ENCODE measurements at regions not wholly inside any gene's neighbourhood (a gene's known extent, or its start where the extent isn't known, plus 50 kb on each side); places are given as distances from the start of the nearest gene placed in this dataset.

DNA sequence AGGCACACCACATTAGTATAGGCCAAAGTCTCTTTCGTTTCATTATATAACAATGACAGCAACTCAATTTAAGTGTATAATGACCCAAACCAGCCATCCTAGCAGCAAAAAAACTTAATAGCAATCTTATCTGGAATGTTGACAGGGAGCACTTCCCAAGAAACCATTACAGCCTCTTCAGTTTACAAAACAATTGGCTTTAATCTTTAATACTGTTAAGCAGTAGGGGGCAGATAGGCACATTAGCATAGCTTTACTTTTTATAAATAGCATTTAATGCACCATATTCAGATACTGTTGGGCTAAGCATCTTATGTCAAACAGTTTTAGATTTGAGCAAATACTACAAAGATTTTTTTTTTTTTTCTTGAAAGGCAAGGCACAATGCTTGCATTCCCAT lies 193.3 kb upstream of the MAP3K7 start:
- no peak for DNase-seq
- Mint-ChIP-seq H3K4me3 (ENCODE audit: unreplicated experiment) (no peak overlapping the region), H3K27me3 (ENCODE audit: insufficient read depth, unreplicated experiment) (peaks cover 9% of the 10 kb centered on the region), H3K9me3 (ENCODE audit: unreplicated experiment) (no peaks in the 10 kb centered on the region), H3K36me3 (ENCODE audit: insufficient read depth, unreplicated experiment) (no peaks in the 10 kb centered on the region), H3K27ac (ENCODE audit: unreplicated experiment) (no peak overlapping the region), H3K4me1 (ENCODE audit: low read depth, unreplicated experiment) (no peaks in the 10 kb centered on the region)
- ChIA-PET POLR2A (no interaction called here), CTCF (no interaction called here)
- H3K36me3 ChIP-seq (ENCODE audit: control insufficient read depth, insufficient read depth, low read length): no peaks in the 10 kb centered on the region
- TF ChIP-seq, protein P1, sequence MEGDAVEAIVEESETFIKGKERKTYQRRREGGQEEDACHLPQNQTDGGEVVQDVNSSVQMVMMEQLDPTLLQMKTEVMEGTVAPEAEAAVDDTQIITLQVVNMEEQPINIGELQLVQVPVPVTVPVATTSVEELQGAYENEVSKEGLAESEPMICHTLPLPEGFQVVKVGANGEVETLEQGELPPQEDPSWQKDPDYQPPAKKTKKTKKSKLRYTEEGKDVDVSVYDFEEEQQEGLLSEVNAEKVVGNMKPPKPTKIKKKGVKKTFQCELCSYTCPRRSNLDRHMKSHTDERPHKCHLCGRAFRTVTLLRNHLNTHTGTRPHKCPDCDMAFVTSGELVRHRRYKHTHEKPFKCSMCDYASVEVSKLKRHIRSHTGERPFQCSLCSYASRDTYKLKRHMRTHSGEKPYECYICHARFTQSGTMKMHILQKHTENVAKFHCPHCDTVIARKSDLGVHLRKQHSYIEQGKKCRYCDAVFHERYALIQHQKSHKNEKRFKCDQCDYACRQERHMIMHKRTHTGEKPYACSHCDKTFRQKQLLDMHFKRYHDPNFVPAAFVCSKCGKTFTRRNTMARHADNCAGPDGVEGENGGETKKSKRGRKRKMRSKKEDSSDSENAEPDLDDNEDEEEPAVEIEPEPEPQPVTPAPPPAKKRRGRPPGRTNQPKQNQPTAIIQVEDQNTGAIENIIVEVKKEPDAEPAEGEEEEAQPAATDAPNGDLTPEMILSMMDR (IDR thresholded peaks at IDR 0.05; ENCODE audit: insufficient read depth in 1 of 2, low read depth in 1 of 2, low read length in 1 of 2, severe bottlenecking in 1 of 2, unreplicated experiment in 1 of 2): no peak
- no peaks in the 10 kb centered on the region for H3K9me3 ChIP-seq
- no peak overlapping the region for H3K4me3 ChIP-seq (ENCODE audit: low read depth, low read length)
- intact Hi-C loops (cut with micrococcal nuclease; ENCODE audit: unreplicated experiment): no loop called here
- H3K27me3 ChIP-seq (replicated peaks; ENCODE audit: control insufficient read depth, insufficient read depth, low read length): no peaks in the 10 kb centered on the region
- no peaks in the 10 kb centered on the region for H3K4me1 ChIP-seq
- no TSS peak for BruUV-seq (replicated peaks)

- Histone ChIP-seq H3K27me3 (replicated peaks; ENCODE audit: control insufficient read depth, insufficient read depth, low read length) (no peaks in the 10 kb centered on the region), H3K4me3 (ENCODE audit: low read depth, low read length) (no peak overlapping the region), H3K9me3 (no peaks in the 10 kb centered on the region), H3K4me1 (no peaks in the 10 kb centered on the region), H3K36me3 (ENCODE audit: control insufficient read depth, insufficient read depth, low read length) (no peaks in the 10 kb centered on the region)
- no peaks in the 10 kb centered on the region for H3K9me3 Mint-ChIP-seq (ENCODE audit: unreplicated experiment)
- no peaks in the 10 kb centered on the region for H3K36me3 Mint-ChIP-seq (ENCODE audit: insufficient read depth, unreplicated experiment)
- no peak overlapping the region for H3K4me3 Mint-ChIP-seq (ENCODE audit: unreplicated experiment)
- BruUV-seq (replicated peaks): no TSS peak
- no peaks in the 10 kb centered on the region for H3K4me1 Mint-ChIP-seq (ENCODE audit: low read depth, unreplicated experiment)
- no peak overlapping the region for H3K27ac Mint-ChIP-seq (ENCODE audit: unreplicated experiment)
- no peak for DNase-seq
- TF ChIP-seq, protein P1 (IDR thresholded peaks at IDR 0.05; ENCODE audit: insufficient read depth in 1 of 2, low read depth in 1 of 2, low read length in 1 of 2, severe bottlenecking in 1 of 2, unreplicated experiment in 1 of 2): no peak
- peaks cover 5% of the 10 kb centered on the region for H3K27me3 Mint-ChIP-seq (ENCODE audit: insufficient read depth, unreplicated experiment)
- intact Hi-C loops (cut with micrococcal nuclease; ENCODE audit: unreplicated experiment): no loop called here
- ChIA-PET CTCF (no interaction called here), POLR2A (no interaction called here)
Measured at GRCh38 chr6:90778417-90779203, 191.7 kb upstream of the MAP3K7 start.

DNA sequence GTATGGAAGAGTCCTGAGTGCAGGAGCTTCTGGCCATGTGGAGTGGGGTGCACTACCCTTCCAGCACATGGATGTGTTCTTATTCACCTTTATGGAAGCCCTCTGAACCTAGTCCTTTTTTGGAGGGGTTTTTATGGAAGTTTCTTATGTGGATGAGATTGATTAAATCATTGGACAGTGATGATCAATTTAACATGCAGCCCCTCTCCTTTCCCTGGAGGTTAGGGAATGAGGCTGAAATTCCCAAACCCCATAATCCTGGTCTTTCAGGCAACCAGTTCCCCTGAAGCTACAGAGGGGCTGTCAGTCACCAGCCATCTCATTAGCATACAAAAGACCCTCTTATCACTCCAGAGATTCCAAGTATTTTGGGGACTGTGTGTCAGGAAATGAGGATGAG lies 183.9 kb upstream of the MAP3K7 start:
- Histone ChIP-seq H3K9me3 (no peaks in the 10 kb centered on the region), H3K27me3 (replicated peaks; ENCODE audit: control insufficient read depth, insufficient read depth, low read length) (no peaks in the 10 kb centered on the region), H3K36me3 (ENCODE audit: control insufficient read depth, insufficient read depth, low read length) (no peaks in the 10 kb centered on the region), H3K4me3 (ENCODE audit: low read depth, low read length) (no peak overlapping the region), H3K4me1 (no peaks in the 10 kb centered on the region)
- Mint-ChIP-seq H3K9me3 (ENCODE audit: unreplicated experiment) (no peaks in the 10 kb centered on the region), H3K4me3 (ENCODE audit: unreplicated experiment) (no peak overlapping the region), H3K27me3 (ENCODE audit: insufficient read depth, unreplicated experiment) (no peaks in the 10 kb centered on the region), H3K27ac (ENCODE audit: unreplicated experiment) (no peak overlapping the region), H3K36me3 (ENCODE audit: insufficient read depth, unreplicated experiment) (no peaks in the 10 kb centered on the region), H3K4me1 (ENCODE audit: low read depth, unreplicated experiment) (no peaks in the 10 kb centered on the region)
- BruUV-seq (replicated peaks): no TSS peak
- ChIA-PET POLR2A (no interaction called here), CTCF (no interaction called here)
- TF ChIP-seq, protein P1 (IDR thresholded peaks at IDR 0.05; ENCODE audit: insufficient read depth in 1 of 2, low read depth in 1 of 2, low read length in 1 of 2, severe bottlenecking in 1 of 2, unreplicated experiment in 1 of 2): no peak
- DNase-seq: no peak
- intact Hi-C loops (cut with micrococcal nuclease; ENCODE audit: unreplicated experiment): no loop called here

Data from Caco-2 (cell line).